Esophagus muscularis mucosa (tissue), 4 donors: ENCODE measurements at regions not wholly inside any gene's neighbourhood (a gene's known extent, or its start where the extent isn't known, plus 50 kb on each side); places are given as distances from the start of the nearest gene placed in this dataset.

Experiments
- DNase-seq: peaks from one replicate; pipeline ENCODE4 v3.0.0-alpha.2; 2017; ENCODE audit errors: extremely low spot score
- H3K27ac ChIP-seq, 4 donors: fragments of 200-600 bp; sonication (generic); replicated peaks in 1 of 4; 1 replicate in 3 of 4; 2 replicates in 1 of 4; pipeline ENCODE4 v1.5.1; 2016 to 2019; ENCODE audit warnings: mild to moderate bottlenecking in 1 of 4
- H3K27me3 ChIP-seq, 4 donors: fragments of 200-600 bp; sonication (generic); one replicate each; pipeline versions ENCODE4 v1.5.1 to v1.6.0; 2016 to 2019
- H3K36me3 ChIP-seq, 4 donors: fragments of 200-600 bp; sonication (generic); one replicate each; pipeline ENCODE4 v1.5.1; 2016 to 2019
- H3K4me1 ChIP-seq, 4 donors: fragments of 200-600 bp; sonication (generic); one replicate each; pipeline ENCODE4 v1.5.1; 2016 to 2019
- H3K4me3 ChIP-seq, 4 donors: fragments of 200-600 bp; sonication (generic); 1 replicate in 2 of 4; 2 replicates in 2 of 4; pipeline ENCODE4 v1.5.1; 2016 to 2019; ENCODE audit warnings: mild to moderate bottlenecking in 4 of 4, moderate library complexity in 1 of 4
- H3K9me3 ChIP-seq, 4 donors: fragments of 200-600 bp; sonication (generic); 1 replicate in 3 of 4; 2 replicates in 1 of 4; pipeline ENCODE4 v1.5.1; 2016 to 2019
- EP300 ChIP-seq: sonication (generic); formaldehyde crosslinking; IDR thresholded peaks from one replicate; pipeline ENCODE4 v1.6.1; 2017; ENCODE audit warnings: antibody characterized with exemption
- POLR2A ChIP-seq: fragments of 450-650 bp; IDR thresholded peaks from one replicate; pipeline ENCODE4 v1.6.1; 2017; ENCODE audit warnings: antibody characterized with exemption, moderate library complexity, mild to moderate bottlenecking, low read depth
- POLR2AphosphoS5 ChIP-seq, 2 donors: sonication (generic); formaldehyde crosslinking; IDR thresholded peaks; one replicate each; pipeline ENCODE4 v1.6.1; 2017; ENCODE audit warnings: antibody characterized with exemption in 2 of 2
- WGBS: methylation state at CpG from one replicate; pipeline ENCODE4 v1.1.5; 2018; 5-methylcytosine and 5-hydroxymethylcytosine counted together
- intact Hi-C: fragments of 100-400 bp; cut with DNase I; formaldehyde crosslinking; loops from one replicate; pipeline ENCODE4 v1.15.1; 2023
- TF ChIP-seq, protein P1 (sequence below), 3 experiments: fragments of 200-600 bp in 2 of 3; fragments of 450-650 bp in 1 of 3; sonication (generic) in 2 of 3; IDR thresholded peaks; one replicate each; pipeline ENCODE4 v1.5.1; 2017 to 2019; ENCODE audit warnings: antibody characterized with exemption in 3 of 3, mild to moderate bottlenecking in 2 of 3, moderate library complexity in 1 of 3

DNA sequence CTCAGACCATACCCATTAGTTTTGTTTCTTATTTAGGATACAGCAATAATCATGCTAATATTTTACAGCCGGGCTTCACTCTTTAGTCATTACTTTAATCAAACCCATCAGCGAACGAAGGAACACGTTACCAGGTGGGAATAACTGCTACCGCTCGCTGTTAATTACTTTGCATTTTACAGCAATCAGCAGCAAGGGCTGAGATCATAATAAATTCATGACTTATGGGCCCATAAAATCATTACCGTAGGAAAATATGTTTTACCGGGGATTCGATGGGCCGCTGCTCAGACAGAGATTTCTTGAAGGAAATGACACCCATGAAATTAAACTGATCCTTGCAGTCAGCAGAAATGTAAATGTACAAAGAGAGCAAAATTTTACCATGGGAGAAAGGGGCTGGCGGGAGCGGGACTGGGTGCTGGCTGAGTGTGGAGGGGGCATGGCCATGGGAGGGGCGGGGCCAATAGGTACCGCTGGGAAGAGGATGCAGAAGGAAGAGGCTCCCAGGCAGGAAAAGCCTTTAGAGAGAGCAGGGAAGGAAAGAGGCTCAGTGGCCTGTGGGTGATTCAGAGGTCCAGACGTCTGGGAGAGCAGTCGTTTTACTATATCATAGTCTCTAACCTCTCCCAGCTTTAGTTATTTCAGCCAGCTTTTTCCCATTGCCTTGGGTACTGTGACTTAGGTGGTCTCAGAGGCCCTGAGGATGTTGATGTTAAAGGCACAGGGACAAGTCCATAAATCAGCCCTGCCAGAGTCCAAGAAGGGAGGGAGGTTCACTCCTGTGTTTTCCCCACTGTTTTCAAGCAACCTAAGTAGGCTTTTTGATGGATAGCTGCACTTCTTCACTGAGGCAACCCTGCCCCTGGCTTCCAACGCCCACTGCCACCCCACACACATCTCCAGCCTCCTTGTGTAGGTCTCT, 258.9 kb downstream of the SEC16B start:
- H3K36me3 ChIP-seq = no peaks in the 10 kb centered on the region
- H3K9me3 ChIP-seq = peaks cover 0 to 5% (median 0%) of the 10 kb centered on the region in 4 donors
- H3K27ac ChIP-seq = no peak overlapping the region
- H3K4me3 ChIP-seq = no peak overlapping the region
- H3K4me1 ChIP-seq = no peaks in the 10 kb centered on the region
- intact Hi-C loops = no loop called here
- WGBS = 76% methylated on average over 17 of the region's 17 CpGs
- TF ChIP-seq, protein P1, sequence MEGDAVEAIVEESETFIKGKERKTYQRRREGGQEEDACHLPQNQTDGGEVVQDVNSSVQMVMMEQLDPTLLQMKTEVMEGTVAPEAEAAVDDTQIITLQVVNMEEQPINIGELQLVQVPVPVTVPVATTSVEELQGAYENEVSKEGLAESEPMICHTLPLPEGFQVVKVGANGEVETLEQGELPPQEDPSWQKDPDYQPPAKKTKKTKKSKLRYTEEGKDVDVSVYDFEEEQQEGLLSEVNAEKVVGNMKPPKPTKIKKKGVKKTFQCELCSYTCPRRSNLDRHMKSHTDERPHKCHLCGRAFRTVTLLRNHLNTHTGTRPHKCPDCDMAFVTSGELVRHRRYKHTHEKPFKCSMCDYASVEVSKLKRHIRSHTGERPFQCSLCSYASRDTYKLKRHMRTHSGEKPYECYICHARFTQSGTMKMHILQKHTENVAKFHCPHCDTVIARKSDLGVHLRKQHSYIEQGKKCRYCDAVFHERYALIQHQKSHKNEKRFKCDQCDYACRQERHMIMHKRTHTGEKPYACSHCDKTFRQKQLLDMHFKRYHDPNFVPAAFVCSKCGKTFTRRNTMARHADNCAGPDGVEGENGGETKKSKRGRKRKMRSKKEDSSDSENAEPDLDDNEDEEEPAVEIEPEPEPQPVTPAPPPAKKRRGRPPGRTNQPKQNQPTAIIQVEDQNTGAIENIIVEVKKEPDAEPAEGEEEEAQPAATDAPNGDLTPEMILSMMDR (IDR thresholded peaks at IDR 0.05) = no peak
- no peak for TF ChIP-seq EP300
- no peak for TF ChIP-seq POLR2AphosphoS5 (IDR thresholded peaks at IDR 0.05)
- no peak for TF ChIP-seq POLR2A
- H3K27me3 ChIP-seq = no peaks in the 10 kb centered on the region
- DNase-seq = no peak

DNA sequence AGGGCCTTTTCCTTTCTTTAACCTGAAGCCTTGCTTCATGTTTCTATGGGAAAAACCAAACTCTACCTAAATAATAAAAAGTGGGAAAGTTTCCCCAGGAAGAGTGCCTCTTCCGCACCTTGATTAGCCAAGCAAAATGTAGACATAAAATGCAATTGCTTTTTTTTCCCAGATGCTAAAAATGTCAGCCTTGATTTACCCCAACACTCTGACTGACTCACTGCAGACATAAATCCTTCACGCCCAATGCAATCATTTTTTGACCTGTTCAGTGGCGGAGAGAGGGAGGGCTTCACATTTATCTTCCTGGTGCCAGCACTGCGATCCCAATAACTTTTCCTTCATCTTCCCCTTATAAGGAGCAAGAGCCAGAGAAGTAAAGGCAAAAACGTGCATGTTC, 261.5 kb downstream of the SEC16B start:
- Histone ChIP-seq H3K27ac (no peak overlapping the region), H3K36me3 (no peaks in the 10 kb centered on the region), H3K9me3 (no peaks in the 10 kb centered on the region), H3K4me1 (no peaks in the 10 kb centered on the region), H3K4me3 (no peak overlapping the region), H3K27me3 (no peaks in the 10 kb centered on the region)
- 83% methylated on average over 5 of the region's 5 CpGs for WGBS
- TF ChIP-seq EP300 (no peak), POLR2A (no peak), POLR2AphosphoS5 (IDR thresholded peaks at IDR 0.05) (no peak)
- TF ChIP-seq, protein P1 (IDR thresholded peaks at IDR 0.05) = no peak
- intact Hi-C loops = no loop called here
- DNase-seq = no peak

GRCh38 chr1:177706977-177707376, 262.9 kb downstream of the SEC16B start:
- no peaks in the 10 kb centered on the region for H3K36me3 ChIP-seq
- DNase-seq = no peak
- no peak overlapping the region for H3K27ac ChIP-seq
- TF ChIP-seq, protein P1 (IDR thresholded peaks at IDR 0.05) = no peak
- TF ChIP-seq POLR2AphosphoS5 (IDR thresholded peaks at IDR 0.05) (no peak), POLR2A (no peak), EP300 (no peak)
- intact Hi-C loops = no loop called here
- 88% methylated on average over 4 of the region's 4 CpGs for WGBS
- H3K4me3 ChIP-seq = no peak overlapping the region
- no peaks in the 10 kb centered on the region for H3K4me1 ChIP-seq
- H3K9me3 ChIP-seq = no peaks in the 10 kb centered on the region
- no peaks in the 10 kb centered on the region for H3K27me3 ChIP-seq

- no peak for DNase-seq
- intact Hi-C loops = no loop called here
- 68% methylated on average over 5 of the region's 5 CpGs for WGBS
- Histone ChIP-seq H3K9me3 (no peaks in the 10 kb centered on the region), H3K27me3 (no peaks in the 10 kb centered on the region), H3K4me1 (no peaks in the 10 kb centered on the region), H3K4me3 (no peak overlapping the region), H3K27ac (no peak overlapping the region), H3K36me3 (no peaks in the 10 kb centered on the region)
- TF ChIP-seq POLR2A (no peak), POLR2AphosphoS5 (IDR thresholded peaks at IDR 0.05) (no peak), EP300 (no peak)
- TF ChIP-seq, protein P1 (IDR thresholded peaks at IDR 0.05) = no peak
These were observed 264.0 kb downstream of the SEC16B start for GRCh38 chr1:177705839-177706238.
